GM19467 (cell line): ENCODE measurements at regions not wholly inside any gene's neighbourhood (a gene's known extent, or its start where the extent isn't known, plus 50 kb on each side); places are given as distances from the start of the nearest gene placed in this dataset.
"Not testable (repeated sequence)": the region's sequence is repeated elsewhere in the genome, so short reads cannot be mapped to it uniquely, and the experiment has no call there.

ENCODE experiments used
- ATAC-seq: cut with Tn5 transposase; IDR thresholded peaks from one replicate; pipeline ENCODE4 v1.9.1; 2021; ENCODE audit warnings: mild to moderate bottlenecking, moderate library complexity; ENCODE audit not compliant: unreplicated experiment

- no peak for ATAC-seq
Observed at GRCh38 chr15:38115121-38115520, 137.5 kb upstream of the SPRED1 start.

GRCh38 chr15:38117781-38118180 lies 134.9 kb upstream of the SPRED1 start:
- no peak for ATAC-seq

DNA sequence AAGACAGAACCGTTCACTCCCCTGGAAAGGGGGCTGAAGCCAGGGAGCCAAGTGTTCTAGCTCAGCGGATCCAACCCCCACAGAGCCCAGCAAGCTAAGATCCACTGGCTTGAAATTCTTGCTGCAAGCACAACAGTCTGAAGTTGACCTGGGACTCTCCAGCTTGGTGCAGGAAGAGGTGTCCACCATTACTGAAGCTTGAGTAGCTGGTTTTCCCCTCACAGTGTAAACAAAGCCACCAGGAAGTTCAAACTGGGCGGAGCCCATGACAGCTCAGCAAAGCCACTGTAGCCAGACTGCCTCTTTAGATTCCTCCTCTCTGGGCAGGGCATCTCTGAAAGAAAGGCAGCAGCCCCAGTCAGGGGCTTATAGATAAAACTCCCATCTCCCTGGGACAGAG lies 132.8 kb upstream of the SPRED1 start:
- ATAC-seq, result not testable (repeated sequence)

DNA sequence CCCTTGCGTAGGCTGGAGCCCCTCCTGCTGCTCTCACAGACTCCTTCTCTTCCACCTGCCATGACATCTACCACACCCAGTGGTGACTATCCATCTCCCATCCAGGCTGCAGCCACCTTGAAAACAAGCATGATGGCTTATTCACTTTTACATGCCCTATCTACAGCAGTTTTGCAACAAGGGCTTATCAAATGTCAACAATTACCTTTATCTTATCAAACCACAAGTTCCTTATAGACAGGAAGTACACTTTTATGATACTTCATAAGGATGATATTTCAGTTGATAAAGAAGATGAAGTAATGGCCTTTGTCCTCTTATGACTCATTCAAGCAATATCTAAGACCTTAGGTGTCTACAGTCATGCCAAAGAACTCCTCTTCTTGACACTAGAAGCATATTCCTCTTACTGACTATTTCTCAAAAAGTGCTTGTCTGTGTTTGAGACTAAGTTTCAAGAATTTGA lies 125.3 kb upstream of the SPRED1 start:
- ATAC-seq, result no peak

DNA sequence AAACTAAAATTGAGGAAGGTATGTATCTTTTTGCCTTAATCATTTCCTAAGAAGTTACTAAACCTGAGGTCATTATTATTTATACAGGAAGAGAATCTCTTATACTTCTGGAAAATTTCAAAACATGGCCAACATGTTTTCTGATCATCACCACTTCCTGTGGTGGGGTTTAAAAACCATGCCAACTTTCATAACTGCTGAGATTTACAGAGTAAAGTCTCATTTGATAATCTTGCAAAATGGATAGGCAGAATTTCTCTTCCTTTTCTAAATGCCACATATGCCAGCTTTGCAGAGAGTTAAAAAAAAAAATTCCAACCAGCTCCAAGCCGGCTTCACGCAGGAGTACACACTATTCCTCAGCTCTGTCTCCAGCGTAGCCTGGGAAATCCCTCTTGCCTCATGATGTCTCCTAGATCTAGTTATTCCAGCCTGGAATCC lies 124.3 kb upstream of the SPRED1 start:
- ATAC-seq, result no peak

- ATAC-seq, result no peak
Observed at GRCh38 chr15:38128921-38129320, 123.7 kb upstream of the SPRED1 start.

DNA sequence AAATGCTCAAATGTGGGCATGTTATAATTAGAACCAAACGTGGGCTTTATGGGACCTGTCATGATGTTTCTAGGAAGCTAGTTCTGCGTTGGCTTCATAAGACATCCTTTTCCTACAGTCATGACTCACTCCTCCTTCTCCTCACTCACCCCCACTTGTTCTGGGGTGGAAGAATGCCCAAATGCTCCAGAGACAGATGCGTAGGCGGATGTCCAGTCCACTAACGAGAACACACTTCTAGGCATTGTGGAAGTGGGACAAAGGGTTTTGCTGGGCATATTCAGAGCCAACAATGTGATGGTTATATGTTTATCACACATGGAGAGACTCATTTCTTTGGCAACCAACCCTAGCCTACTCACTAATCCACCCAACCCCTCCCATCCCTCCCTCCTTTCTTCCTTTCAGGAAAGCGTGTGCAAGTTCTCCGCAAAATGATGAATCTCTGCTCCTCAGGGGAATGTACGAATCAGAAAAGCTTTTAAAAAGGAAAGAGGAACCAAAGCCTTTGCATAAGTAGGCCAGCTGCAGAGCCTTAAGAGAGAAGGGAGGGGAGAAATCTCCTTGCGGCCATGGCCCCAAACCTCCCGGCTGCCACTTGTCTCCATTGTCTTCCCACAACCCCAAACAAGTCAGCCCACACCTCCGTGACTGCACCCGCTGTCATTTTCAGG lies 123.0 kb upstream of the SPRED1 start:
- ATAC-seq, result no peak

DNA sequence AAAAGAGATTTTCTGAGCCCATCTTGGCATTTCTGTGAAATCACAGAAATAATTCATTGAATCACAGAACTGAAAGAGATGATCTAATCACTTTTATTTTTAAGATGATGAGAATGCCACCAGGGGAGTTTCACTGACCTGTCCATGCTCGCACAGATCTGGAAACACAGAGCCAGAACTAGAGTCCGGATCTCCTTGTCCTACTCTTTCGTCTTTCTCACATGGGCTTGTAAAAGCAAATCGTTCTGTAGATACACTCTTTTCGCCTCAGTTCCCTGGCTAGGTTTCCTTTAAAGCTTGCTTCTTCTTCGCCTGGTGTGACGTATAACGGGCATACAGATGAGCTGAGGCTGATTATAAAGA lies 122.5 kb upstream of the SPRED1 start:
- no peak for ATAC-seq

- ATAC-seq, result peak; percentile 49
Observed at GRCh38 chr15:38130740-38131498, 121.7 kb upstream of the SPRED1 start.

GRCh38 chr15:38134252-38134651 lies 118.4 kb upstream of the SPRED1 start:
- no peak for ATAC-seq

- not testable (repeated sequence) for ATAC-seq
Observed at GRCh38 chr15:38142195-38142594, 110.4 kb upstream of the SPRED1 start.

- ATAC-seq, result no peak
Observed at GRCh38 chr15:38144921-38145320, 107.7 kb upstream of the SPRED1 start.

GRCh38 chr15:38145651-38146111 lies 107.0 kb upstream of the SPRED1 start:
- no peak for ATAC-seq

- no peak for ATAC-seq
Observed at GRCh38 chr15:38147246-38147645, 105.4 kb upstream of the SPRED1 start.

GRCh38 chr15:38148471-38148870 lies 104.2 kb upstream of the SPRED1 start:
- no peak for ATAC-seq

DNA sequence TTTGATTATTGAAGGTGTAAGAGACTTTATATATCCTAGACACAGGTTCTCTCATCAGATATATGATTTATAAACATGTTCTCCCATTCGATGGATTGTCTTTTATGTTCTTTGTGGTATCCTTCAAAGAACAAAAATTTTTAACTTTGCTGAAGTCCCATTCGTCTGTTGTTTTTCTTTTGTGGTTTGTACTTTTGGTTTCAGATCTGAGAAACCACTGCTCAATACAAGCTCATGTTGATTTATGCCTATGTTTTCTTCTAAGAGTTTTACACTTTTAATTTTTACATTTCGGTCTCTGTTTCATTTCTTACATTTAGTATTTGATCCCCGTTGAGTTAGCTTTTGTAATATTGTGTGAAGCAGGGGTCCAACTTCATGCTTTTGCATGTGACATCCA lies 103.3 kb upstream of the SPRED1 start:
- no peak for ATAC-seq

- no peak for ATAC-seq
Observed at GRCh38 chr15:38150148-38150547, 102.5 kb upstream of the SPRED1 start.

- no peak for ATAC-seq
Observed at GRCh38 chr15:38150794-38151193, 101.8 kb upstream of the SPRED1 start.

GRCh38 chr15:38153781-38154180 lies 98.9 kb upstream of the SPRED1 start:
- ATAC-seq, result no peak

GRCh38 chr15:38154255-38154654 lies 98.4 kb upstream of the SPRED1 start:
- no peak for ATAC-seq

GRCh38 chr15:38154837-38155236 lies 97.8 kb upstream of the SPRED1 start:
- ATAC-seq, result no peak

DNA sequence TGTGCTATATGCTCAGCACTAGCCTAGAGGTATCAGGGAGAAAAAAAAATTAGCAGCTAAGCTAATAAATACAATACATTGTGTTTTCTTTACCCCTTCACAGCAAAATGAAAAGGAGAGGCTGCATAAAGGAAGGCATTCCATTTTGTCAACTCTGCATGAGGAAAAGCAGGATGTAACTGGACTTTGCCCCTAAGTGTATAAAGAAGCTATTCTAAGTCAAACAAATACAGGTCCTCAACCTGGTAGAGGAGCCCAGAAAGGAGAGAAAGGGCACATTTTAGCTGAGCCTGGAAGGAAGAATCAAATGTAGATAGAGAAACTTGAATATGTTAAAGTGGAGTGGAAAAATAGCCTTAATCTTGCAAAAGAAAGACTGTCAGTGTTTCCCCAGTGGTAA lies 89.0 kb upstream of the SPRED1 start:
- no peak for ATAC-seq
